Progenitor cell of endocrine pancreas (in vitro differentiated cells): ENCODE measurements at regions not wholly inside any gene's neighbourhood (a gene's known extent, or its start where the extent isn't known, plus 50 kb on each side); places are given as distances from the start of the nearest gene placed in this dataset.

Source experiments
- DNase-seq: peaks from one replicate; pipeline ENCODE4 v3.0.0; 2021; ENCODE audit warnings: low spot score; ENCODE audit not compliant: unreplicated experiment
- H3K27ac Mint-ChIP-seq: 2 replicates; pipeline ENCODE4 v1.8.0; 2021; ENCODE audit warnings: mild to moderate bottlenecking, moderate library complexity, mixed read lengths
- H3K27me3 Mint-ChIP-seq: 2 replicates; pipeline ENCODE4 v1.8.0; 2021; ENCODE audit warnings: mixed read lengths
- H3K36me3 Mint-ChIP-seq: 2 replicates; pipeline ENCODE4 v1.8.0; 2022; ENCODE audit warnings: mixed read lengths; ENCODE audit not compliant: insufficient read depth
- H3K4me1 Mint-ChIP-seq: 2 replicates; pipeline ENCODE4 v1.8.0; 2021; ENCODE audit warnings: low read depth, mixed read lengths
- H3K4me3 Mint-ChIP-seq: 2 replicates; pipeline ENCODE4 v1.8.0; 2021; ENCODE audit warnings: low read depth, mild to moderate bottlenecking, moderate library complexity, mixed read lengths
- H3K9me3 Mint-ChIP-seq: 2 replicates; pipeline ENCODE4 v1.8.0; 2021; ENCODE audit warnings: low read depth, mixed read lengths
- TF ChIP-seq, protein P1 (sequence below): fragments of 200-600 bp; sonication (generic); IDR thresholded peaks from one replicate; pipeline ENCODE4 v1.5.0; 2021; ENCODE audit warnings: antibody characterized with exemption, mild to moderate bottlenecking; ENCODE audit not compliant: unreplicated experiment

DNA sequence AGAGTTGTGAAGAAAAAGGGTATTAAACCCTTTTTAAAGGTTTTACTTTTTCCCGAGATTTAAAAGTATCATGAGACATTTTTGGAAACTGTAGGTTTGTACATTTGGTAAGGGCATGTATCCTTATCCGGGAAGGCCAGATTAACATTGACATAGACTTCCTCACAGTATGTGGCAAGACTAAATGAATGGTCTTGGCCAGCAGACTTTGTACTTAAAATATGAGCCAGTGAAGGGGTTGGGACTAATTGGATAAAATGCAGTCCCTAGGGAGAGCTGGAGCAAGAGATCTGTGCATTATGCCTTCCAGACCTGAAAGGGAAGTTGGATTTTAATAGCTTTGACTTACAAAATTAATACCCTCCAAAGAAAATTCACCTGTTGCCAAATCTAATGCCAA is 60.4 kb upstream of the CCN2 start:
- Mint-ChIP-seq H3K9me3 (no peaks in the 10 kb centered on the region), H3K4me3 (no peak overlapping the region), H3K27me3 (no peaks in the 10 kb centered on the region), H3K4me1 (no peaks in the 10 kb centered on the region), H3K27ac (no peak overlapping the region), H3K36me3 (no peaks in the 10 kb centered on the region)
- TF ChIP-seq, protein P1, sequence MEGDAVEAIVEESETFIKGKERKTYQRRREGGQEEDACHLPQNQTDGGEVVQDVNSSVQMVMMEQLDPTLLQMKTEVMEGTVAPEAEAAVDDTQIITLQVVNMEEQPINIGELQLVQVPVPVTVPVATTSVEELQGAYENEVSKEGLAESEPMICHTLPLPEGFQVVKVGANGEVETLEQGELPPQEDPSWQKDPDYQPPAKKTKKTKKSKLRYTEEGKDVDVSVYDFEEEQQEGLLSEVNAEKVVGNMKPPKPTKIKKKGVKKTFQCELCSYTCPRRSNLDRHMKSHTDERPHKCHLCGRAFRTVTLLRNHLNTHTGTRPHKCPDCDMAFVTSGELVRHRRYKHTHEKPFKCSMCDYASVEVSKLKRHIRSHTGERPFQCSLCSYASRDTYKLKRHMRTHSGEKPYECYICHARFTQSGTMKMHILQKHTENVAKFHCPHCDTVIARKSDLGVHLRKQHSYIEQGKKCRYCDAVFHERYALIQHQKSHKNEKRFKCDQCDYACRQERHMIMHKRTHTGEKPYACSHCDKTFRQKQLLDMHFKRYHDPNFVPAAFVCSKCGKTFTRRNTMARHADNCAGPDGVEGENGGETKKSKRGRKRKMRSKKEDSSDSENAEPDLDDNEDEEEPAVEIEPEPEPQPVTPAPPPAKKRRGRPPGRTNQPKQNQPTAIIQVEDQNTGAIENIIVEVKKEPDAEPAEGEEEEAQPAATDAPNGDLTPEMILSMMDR, result no peak
- no peak for DNase-seq

GRCh38 chr6:132009175-132009574 is 58.0 kb upstream of the CCN2 start:
- no peak overlapping the region for H3K4me3 Mint-ChIP-seq
- H3K4me1 Mint-ChIP-seq, result no peaks in the 10 kb centered on the region
- TF ChIP-seq, protein P1, result no peak
- H3K27me3 Mint-ChIP-seq, result no peaks in the 10 kb centered on the region
- H3K27ac Mint-ChIP-seq, result no peak overlapping the region
- H3K9me3 Mint-ChIP-seq, result peaks cover 4% of the 10 kb centered on the region
- no peak for DNase-seq
- H3K36me3 Mint-ChIP-seq, result no peaks in the 10 kb centered on the region

- Mint-ChIP-seq H3K27me3 (no peaks in the 10 kb centered on the region), H3K9me3 (peaks cover 12% of the 10 kb centered on the region), H3K4me3 (no peak overlapping the region), H3K36me3 (no peaks in the 10 kb centered on the region), H3K27ac (no peak overlapping the region), H3K4me1 (peaks cover 2% of the 10 kb centered on the region)
- DNase-seq, result no peak
- TF ChIP-seq, protein P1, result no peak
These were observed 56.5 kb upstream of the CCN2 start for GRCh38 chr6:132007474-132008190.

GRCh38 chr6:132005178-132005577 is 54.0 kb upstream of the CCN2 start:
- no peaks in the 10 kb centered on the region for H3K36me3 Mint-ChIP-seq
- H3K27ac Mint-ChIP-seq, result no peak overlapping the region
- TF ChIP-seq, protein P1, result no peak
- H3K4me1 Mint-ChIP-seq, result peaks cover 5% of the 10 kb centered on the region
- no peak overlapping the region for H3K4me3 Mint-ChIP-seq
- peaks cover 12% of the 10 kb centered on the region for H3K9me3 Mint-ChIP-seq
- DNase-seq, result no peak
- H3K27me3 Mint-ChIP-seq, result no peaks in the 10 kb centered on the region

- peaks cover 12% of the 10 kb centered on the region for H3K9me3 Mint-ChIP-seq
- H3K27ac Mint-ChIP-seq, result no peak overlapping the region
- no peak for DNase-seq
- no peak overlapping the region for H3K4me3 Mint-ChIP-seq
- TF ChIP-seq, protein P1, result no peak
- H3K36me3 Mint-ChIP-seq, result no peaks in the 10 kb centered on the region
- H3K27me3 Mint-ChIP-seq, result no peaks in the 10 kb centered on the region
- H3K4me1 Mint-ChIP-seq, result peaks cover 5% of the 10 kb centered on the region
These were observed 53.5 kb upstream of the CCN2 start for GRCh38 chr6:132004668-132005067.
